IMR-90 (cell line): ENCODE measurements at regions not wholly inside any gene's neighbourhood (a gene's known extent, or its start where the extent isn't known, plus 50 kb on each side); places are given as distances from the start of the nearest gene placed in this dataset.

Experiments used
- CHD1 ChIP-seq: IDR thresholded peaks from 2 replicates; pipeline ENCODE4 v1.6.1; 2012; ENCODE audit warnings: low read depth, low read length, improper control_type of control experiment
- MAFK ChIP-seq: IDR thresholded peaks from 2 replicates; pipeline ENCODE4 v1.6.1; 2012; ENCODE audit warnings: low read depth, low read length, improper control_type of control experiment
- SMC3 ChIP-seq: fragments of 150-350 bp; IDR thresholded peaks from 2 replicates; pipeline ENCODE4 v1.6.1; 2016; ENCODE audit warnings: low read depth, mild to moderate bottlenecking, antibody characterized with exemption, low read length, moderate library complexity
- USF2 ChIP-seq: fragments of 150-350 bp; IDR thresholded peaks from 2 replicates; pipeline ENCODE4 v1.6.1; 2017; ENCODE audit warnings: mild to moderate bottlenecking, antibody characterized with exemption, low read length, low read depth
- TF ChIP-seq, protein P1 (sequence below): conservative IDR thresholded peaks from 2 replicates; pipeline ENCODE4 v1.5.1; 2012; ENCODE audit warnings: mild to moderate bottlenecking, low read depth, low read length, improper control_type of control experiment

DNA sequence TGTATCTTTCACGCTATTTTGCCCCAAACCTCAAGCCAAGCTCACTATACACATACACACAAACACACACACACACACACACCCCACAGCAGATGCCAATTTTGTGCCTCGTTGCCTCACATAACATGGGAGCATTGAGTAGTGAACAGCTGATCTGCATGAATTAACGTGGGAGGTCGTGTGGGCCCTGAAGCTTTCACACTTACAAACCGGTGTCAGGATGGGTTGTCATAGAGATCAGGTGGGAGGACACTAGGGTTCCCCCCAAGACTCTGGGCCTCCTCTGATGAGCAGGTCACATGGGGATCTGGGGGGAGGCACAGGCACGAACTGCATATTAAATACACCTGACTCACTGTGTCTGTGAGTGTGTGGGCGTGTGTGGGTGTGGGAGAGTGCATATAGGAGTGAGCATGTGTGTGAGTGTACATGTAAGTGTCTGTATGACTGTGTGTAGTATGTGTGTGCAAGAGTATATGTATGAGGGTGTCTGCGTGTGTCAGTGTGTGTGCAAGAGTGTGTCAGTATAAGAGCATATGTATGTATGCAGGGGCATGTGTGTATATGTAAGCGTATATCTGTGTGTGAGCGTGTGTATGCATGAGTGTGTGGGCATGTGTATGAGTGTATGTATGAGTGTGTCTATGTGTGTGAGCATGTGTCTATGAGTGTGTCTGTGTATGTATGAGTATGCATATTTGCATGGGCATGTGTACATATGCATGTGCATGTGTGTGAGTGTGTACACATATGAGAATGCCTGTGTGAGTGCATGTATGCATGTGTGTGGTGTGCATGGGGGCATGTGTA lies 370.4 kb downstream of the PREX1 start:
- TF ChIP-seq, protein P1, sequence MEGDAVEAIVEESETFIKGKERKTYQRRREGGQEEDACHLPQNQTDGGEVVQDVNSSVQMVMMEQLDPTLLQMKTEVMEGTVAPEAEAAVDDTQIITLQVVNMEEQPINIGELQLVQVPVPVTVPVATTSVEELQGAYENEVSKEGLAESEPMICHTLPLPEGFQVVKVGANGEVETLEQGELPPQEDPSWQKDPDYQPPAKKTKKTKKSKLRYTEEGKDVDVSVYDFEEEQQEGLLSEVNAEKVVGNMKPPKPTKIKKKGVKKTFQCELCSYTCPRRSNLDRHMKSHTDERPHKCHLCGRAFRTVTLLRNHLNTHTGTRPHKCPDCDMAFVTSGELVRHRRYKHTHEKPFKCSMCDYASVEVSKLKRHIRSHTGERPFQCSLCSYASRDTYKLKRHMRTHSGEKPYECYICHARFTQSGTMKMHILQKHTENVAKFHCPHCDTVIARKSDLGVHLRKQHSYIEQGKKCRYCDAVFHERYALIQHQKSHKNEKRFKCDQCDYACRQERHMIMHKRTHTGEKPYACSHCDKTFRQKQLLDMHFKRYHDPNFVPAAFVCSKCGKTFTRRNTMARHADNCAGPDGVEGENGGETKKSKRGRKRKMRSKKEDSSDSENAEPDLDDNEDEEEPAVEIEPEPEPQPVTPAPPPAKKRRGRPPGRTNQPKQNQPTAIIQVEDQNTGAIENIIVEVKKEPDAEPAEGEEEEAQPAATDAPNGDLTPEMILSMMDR, result no peak
- TF ChIP-seq MAFK (no peak), SMC3 (no peak), CHD1 (no peak), USF2 (no peak)
